Keratinocyte (primary cell): ENCODE measurements at regions not wholly inside any gene's neighbourhood (a gene's known extent, or its start where the extent isn't known, plus 50 kb on each side); places are given as distances from the start of the nearest gene placed in this dataset.

Experiments used
- DNase-seq: peaks from one replicate; pipeline ENCODE4 v3.0.0-alpha.2; 2011; ENCODE audit warnings: low read depth, missing footprints, low spot score
- FAIRE-seq: peaks from 2 replicates; lab custom pipeline; 2011; peaks lifted over from hg19 to GRCh38; lab: Jason Lieb, UNC
- H2AFZ ChIP-seq: 2 replicates; pipeline ENCODE4 v1.6.0; 2012; ENCODE audit warnings: low read length, control low read depth, inconsistent platforms; ENCODE audit not compliant: control insufficient read depth
- H3K27ac ChIP-seq: 2 replicates; pipeline ENCODE4 v1.5.1; 2011; ENCODE audit warnings: low read length; ENCODE audit not compliant: control insufficient read depth, insufficient read depth
- H3K27me3 ChIP-seq: 3 replicates; pipeline ENCODE4 v1.6.0; 2011; ENCODE audit warnings: low read length; ENCODE audit not compliant: control insufficient read depth, insufficient read depth; ENCODE audit errors: extremely low read depth
- H3K36me3 ChIP-seq, 2 experiments: 2 replicates in 1 of 2; 3 replicates in 1 of 2; pipeline ENCODE4 v1.5.1; 2011; ENCODE audit warnings: low read length in 2 of 2, mild to moderate bottlenecking in 1 of 2; ENCODE audit not compliant: control insufficient read depth in 2 of 2, insufficient read depth in 2 of 2; ENCODE audit errors: extremely low read depth in 1 of 2
- H3K4me1 ChIP-seq: 3 replicates; pipeline ENCODE4 v1.5.1; 2011; ENCODE audit warnings: low read length; ENCODE audit not compliant: control insufficient read depth, insufficient read depth; ENCODE audit errors: extremely low read depth
- H3K4me2 ChIP-seq: 3 replicates; pipeline ENCODE4 v1.6.0; 2011; ENCODE audit warnings: low read depth, low read length; ENCODE audit not compliant: control insufficient read depth, insufficient read depth; ENCODE audit errors: extremely low read depth
- H3K4me3 ChIP-seq, 3 experiments: fragments of 200-600 bp in 1 of 3; sonication (generic) in 1 of 3; 2 replicates in 2 of 3; 3 replicates in 1 of 3; pipeline ENCODE4 v1.5.1; 2011 to 2016; ENCODE audit warnings: low read length in 3 of 3, mild to moderate bottlenecking in 3 of 3, control low read depth in 2 of 3, inconsistent platforms in 1 of 3, low read depth in 1 of 3, mixed read lengths in 1 of 3, mixed run types in 1 of 3, moderate library complexity in 1 of 3; ENCODE audit not compliant: control insufficient read depth in 2 of 3, insufficient read depth in 2 of 3; ENCODE audit errors: extremely low read depth in 1 of 3
- H3K79me2 ChIP-seq: 2 replicates; pipeline ENCODE4 v1.6.0; 2012; ENCODE audit warnings: low read length; ENCODE audit not compliant: control insufficient read depth, insufficient read depth
- H3K9ac ChIP-seq: 3 replicates; pipeline ENCODE4 v1.6.0; 2011; ENCODE audit warnings: low read length; ENCODE audit not compliant: control insufficient read depth, insufficient read depth; ENCODE audit errors: extremely low read depth
- H3K9me1 ChIP-seq: 3 replicates; pipeline ENCODE4 v1.6.0; 2011; ENCODE audit warnings: low read length; ENCODE audit not compliant: control insufficient read depth, insufficient read depth; ENCODE audit errors: extremely low read depth
- H3K9me3 ChIP-seq: 2 replicates; pipeline ENCODE4 v1.5.1; 2012; ENCODE audit warnings: low read depth, low read length; ENCODE audit not compliant: control insufficient read depth
- H4K20me1 ChIP-seq: 3 replicates; pipeline ENCODE4 v1.6.0; 2011; ENCODE audit warnings: low read length; ENCODE audit not compliant: control insufficient read depth, insufficient read depth; ENCODE audit errors: extremely low read depth
- EZH2 ChIP-seq: IDR thresholded peaks from one replicate; pipeline ENCODE4 v1.6.1; 2012; ENCODE audit warnings: inconsistent platforms, mild to moderate bottlenecking, low read length, moderate library complexity
- dilution Hi-C: fragments of 300-500 bp; cut with MboI; formaldehyde crosslinking; loops from one replicate; pipeline ENCODE4 v1.7.0; 2020; ENCODE audit warnings: low sequenced_read_pairs; ENCODE audit not compliant: extremely low pct_ligation_motif_present
- TF ChIP-seq, protein P1 (sequence below), 3 experiments: IDR thresholded peaks in 1 of 3; conservative IDR thresholded peaks in 1 of 3; optimal IDR thresholded peaks in 1 of 3; 2 replicates in 2 of 3; 3 replicates in 1 of 3; pipeline versions ENCODE3 to v1.5.1; 2011; ENCODE audit warnings: low read length in 3 of 3, mild to moderate bottlenecking in 3 of 3, moderate library complexity in 2 of 3, control low read depth in 1 of 3, inconsistent platforms in 1 of 3; ENCODE audit not compliant: insufficient read depth in 2 of 3; ENCODE audit errors: extremely low read depth in 1 of 3

- Histone ChIP-seq H3K4me3 (no peak overlapping the region), H3K4me2 (no peak overlapping the region), H3K4me1 (peaks cover 15% of the 10 kb centered on the region), H3K27ac (no peak overlapping the region), H3K9me1 (no peaks in the 10 kb centered on the region), H2AFZ (no peak overlapping the region), H3K27me3 (no peaks in the 10 kb centered on the region), H4K20me1 (no peaks in the 10 kb centered on the region), H3K79me2 (no peaks in the 10 kb centered on the region), H3K9ac (no peak overlapping the region), H3K9me3 (no peaks in the 10 kb centered on the region), H3K36me3 (no peaks in the 10 kb centered on the region)
- DNase-seq (no peak), FAIRE-seq (no peak)
- dilution Hi-C loops: no loop called here
- TF ChIP-seq EZH2: no peak
- TF ChIP-seq, protein P1, sequence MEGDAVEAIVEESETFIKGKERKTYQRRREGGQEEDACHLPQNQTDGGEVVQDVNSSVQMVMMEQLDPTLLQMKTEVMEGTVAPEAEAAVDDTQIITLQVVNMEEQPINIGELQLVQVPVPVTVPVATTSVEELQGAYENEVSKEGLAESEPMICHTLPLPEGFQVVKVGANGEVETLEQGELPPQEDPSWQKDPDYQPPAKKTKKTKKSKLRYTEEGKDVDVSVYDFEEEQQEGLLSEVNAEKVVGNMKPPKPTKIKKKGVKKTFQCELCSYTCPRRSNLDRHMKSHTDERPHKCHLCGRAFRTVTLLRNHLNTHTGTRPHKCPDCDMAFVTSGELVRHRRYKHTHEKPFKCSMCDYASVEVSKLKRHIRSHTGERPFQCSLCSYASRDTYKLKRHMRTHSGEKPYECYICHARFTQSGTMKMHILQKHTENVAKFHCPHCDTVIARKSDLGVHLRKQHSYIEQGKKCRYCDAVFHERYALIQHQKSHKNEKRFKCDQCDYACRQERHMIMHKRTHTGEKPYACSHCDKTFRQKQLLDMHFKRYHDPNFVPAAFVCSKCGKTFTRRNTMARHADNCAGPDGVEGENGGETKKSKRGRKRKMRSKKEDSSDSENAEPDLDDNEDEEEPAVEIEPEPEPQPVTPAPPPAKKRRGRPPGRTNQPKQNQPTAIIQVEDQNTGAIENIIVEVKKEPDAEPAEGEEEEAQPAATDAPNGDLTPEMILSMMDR (optimal IDR thresholded peaks at IDR 0.05 in 1 of 3, IDR thresholded peaks at IDR 0.05 in 1 of 3, conservative IDR thresholded peaks at IDR 0.05 in 1 of 3; ENCODE audit: extremely low read depth in 1 of 3, insufficient read depth in 2 of 3, low read length in 3 of 3): no peak
Measured at GRCh38 chr18:49701190-49701589, 112.1 kb downstream of the ACAA2 start.

- no peaks in the 10 kb centered on the region for H3K9me3 ChIP-seq
- DNase-seq: no peak
- H3K9me1 ChIP-seq: no peaks in the 10 kb centered on the region
- H3K36me3 ChIP-seq: no peaks in the 10 kb centered on the region
- H3K27me3 ChIP-seq: no peaks in the 10 kb centered on the region
- no peaks in the 10 kb centered on the region for H4K20me1 ChIP-seq
- no peak overlapping the region for H3K4me2 ChIP-seq
- H2AFZ ChIP-seq: no peak overlapping the region
- dilution Hi-C loops: no loop called here
- H3K27ac ChIP-seq: no peak overlapping the region
- peaks cover 15% of the 10 kb centered on the region for H3K4me1 ChIP-seq
- TF ChIP-seq, protein P1 (optimal IDR thresholded peaks at IDR 0.05 in 1 of 3, IDR thresholded peaks at IDR 0.05 in 1 of 3, conservative IDR thresholded peaks at IDR 0.05 in 1 of 3; ENCODE audit: extremely low read depth in 1 of 3, insufficient read depth in 2 of 3, low read length in 3 of 3): no peak
- TF ChIP-seq EZH2: no peak
- H3K4me3 ChIP-seq: no peak overlapping the region
- peak; percentile 81 for FAIRE-seq
- no peaks in the 10 kb centered on the region for H3K79me2 ChIP-seq
- H3K9ac ChIP-seq: no peak overlapping the region
Measured at GRCh38 chr18:49699303-49699702, 114.0 kb downstream of the ACAA2 start.
